GM12878 (cell line): ENCODE measurements at regions not wholly inside any gene's neighbourhood (a gene's known extent, or its start where the extent isn't known, plus 50 kb on each side); places are given as distances from the start of the nearest gene placed in this dataset.
A peak's percentile ranks its signal among the peaks of the same experiment; 100 is the strongest.

Source experiments
- ATAC-seq: fragments of 200-7000 bp; cut with Tn5 transposase; 3 replicates; pipeline ENCODE4 v1.9.1; 2020; ENCODE audit warnings: mild to moderate bottlenecking, moderate library complexity
- BruUV-seq: library from RNA; stranded (reverse); fragments of 400-500 nt; replicated peaks from 2 replicates; lab custom pipeline; 2021; lab: Mats Ljungman, UMichigan
- CTCF ChIA-PET: fragments of 300-600 bp; sonication (Branson Sonifier 250); formaldehyde crosslinking; extraction: SDS; loops from one replicate; lab custom pipeline; 2021; ENCODE audit warnings: inconsistent platforms; lab: Yijun Ruan, JAX
- POLR2A ChIA-PET: fragments of 350-600 bp; formaldehyde crosslinking; extraction: SDS; loops from one replicate; lab custom pipeline; 2021; ENCODE audit warnings: inconsistent platforms; lab: Charles Lee
- RAD21 ChIA-PET: fragments of 300-600 bp; sonication (Branson Sonifier 250); formaldehyde crosslinking; loops from one replicate; lab custom pipeline; 2023; ENCODE audit warnings: antibody characterized with exemption; ENCODE audit not compliant: unreplicated experiment; lab: Charles Lee
- SMC1A ChIA-PET: fragments of 300-600 bp; sonication (Branson Sonifier 250); formaldehyde crosslinking; loops from one replicate; lab custom pipeline; 2023; ENCODE audit not compliant: unreplicated experiment, uncharacterized antibody; lab: Charles Lee
- DNase-seq: peaks from one replicate; pipeline ENCODE4 v3.0.0-alpha.2; 2011; ENCODE audit warnings: low read depth, low spot score
- FAIRE-seq: peaks from 3 replicates; lab custom pipeline; 2011; peaks lifted over from hg19 to GRCh38; lab: Jason Lieb, UNC
- H2AFZ ChIP-seq: 2 replicates; pipeline ENCODE4 v1.6.0; 2011; ENCODE audit warnings: low read depth, low read length, control low read depth; ENCODE audit not compliant: control insufficient read depth
- H3K27ac ChIP-seq: 2 replicates; pipeline ENCODE4 v1.5.1; 2011; ENCODE audit warnings: control low read depth; ENCODE audit not compliant: control insufficient read depth, insufficient read depth
- H3K27me3 ChIP-seq, 2 experiments: replicated peaks in 1 of 2; 2 replicates each; pipeline versions ENCODE4 v1.6.0 to v1.6.1; 2011; ENCODE audit warnings: low read length in 1 of 2; ENCODE audit not compliant: control insufficient read depth in 2 of 2, insufficient read depth in 2 of 2
- H3K36me3 ChIP-seq, 2 experiments: 2 replicates each; pipeline ENCODE4 v1.5.1; 2011; ENCODE audit warnings: low read length in 1 of 2; ENCODE audit not compliant: control insufficient read depth in 2 of 2, insufficient read depth in 2 of 2
- H3K4me1 ChIP-seq: 2 replicates; pipeline ENCODE4 v1.6.1; 2011; ENCODE audit warnings: mild to moderate bottlenecking, low read length, moderate library complexity, mixed read lengths; ENCODE audit not compliant: control insufficient read depth, insufficient read depth
- H3K4me2 ChIP-seq: 2 replicates; pipeline ENCODE4 v1.6.0; 2011; ENCODE audit warnings: control low read depth; ENCODE audit not compliant: control insufficient read depth, insufficient read depth
- H3K4me3 ChIP-seq: fragments of 200-600 bp; sonication (generic); 2 replicates; pipeline ENCODE4 v1.5.1; 2016
- H3K79me2 ChIP-seq: 2 replicates; pipeline ENCODE4 v1.6.0; 2011; ENCODE audit warnings: low read length; ENCODE audit not compliant: control insufficient read depth, insufficient read depth
- H3K9ac ChIP-seq: 2 replicates; pipeline ENCODE4 v1.8.0; 2011; ENCODE audit warnings: low read length, control low read depth, mixed read lengths; ENCODE audit not compliant: control insufficient read depth, insufficient read depth
- H3K9me3 ChIP-seq: replicated peaks from 3 replicates; pipeline ENCODE4 v1.5.1; 2011; ENCODE audit warnings: mild to moderate bottlenecking, low read length; ENCODE audit not compliant: control insufficient read depth, insufficient read depth
- H4K20me1 ChIP-seq: 2 replicates; pipeline ENCODE4 v1.6.0; 2011; ENCODE audit not compliant: control insufficient read depth, insufficient read depth
- BHLHE40 ChIP-seq, 2 experiments: fragments of 450-650 bp in 1 of 2; IDR thresholded peaks; 2 replicates each; pipeline ENCODE4 v1.6.1; 2011 to 2017; ENCODE audit warnings: low read depth in 2 of 2, borderline replicate concordance in 1 of 2, improper control_type of control experiment in 1 of 2, low read length in 1 of 2, mild to moderate bottlenecking in 1 of 2
- CBX3 ChIP-seq: fragments of 200-600 bp; sonication (generic); IDR thresholded peaks from 2 replicates; pipeline ENCODE4 v1.6.1; 2016; ENCODE audit warnings: low read depth, borderline replicate concordance
- GATAD2B ChIP-seq: fragments of 450-650 bp; conservative IDR thresholded peaks from 2 replicates; pipeline ENCODE4 v1.6.1; 2017; ENCODE audit warnings: low read depth, mild to moderate bottlenecking, moderate library complexity
- IKZF1 ChIP-seq: fragments of 450-650 bp; conservative IDR thresholded peaks from 2 replicates; pipeline ENCODE4 v1.6.1; 2017; ENCODE audit warnings: antibody characterized with exemption, mild to moderate bottlenecking
- MEF2A ChIP-seq: IDR thresholded peaks from 2 replicates; pipeline ENCODE4 v1.6.1; 2011; ENCODE audit warnings: low read depth, mild to moderate bottlenecking, low read length, moderate library complexity; ENCODE audit not compliant: insufficient read depth
- MEF2B ChIP-seq: fragments of 450-650 bp; IDR thresholded peaks from 2 replicates; pipeline ENCODE4 v1.6.1; 2018; ENCODE audit warnings: mild to moderate bottlenecking, moderate library complexity; ENCODE audit not compliant: partially characterized antibody, poor library complexity, severe bottlenecking
- NFIC ChIP-seq: IDR thresholded peaks from 2 replicates; pipeline ENCODE4 v1.6.1; 2012; ENCODE audit warnings: low read depth, mild to moderate bottlenecking, inconsistent platforms, low read length, moderate library complexity
- POU2F2 ChIP-seq: IDR thresholded peaks from 3 replicates; pipeline ENCODE4 v1.6.1; 2011; ENCODE audit warnings: low read depth, mild to moderate bottlenecking, low read length, borderline replicate concordance
- SMAD5 ChIP-seq: IDR thresholded peaks from 2 replicates; pipeline ENCODE4 v1.6.1; 2016; ENCODE audit warnings: antibody characterized with exemption, low read depth
- SMARCA5 ChIP-seq: fragments of 450-650 bp; IDR thresholded peaks from 2 replicates; pipeline ENCODE4 v1.6.1; 2017; ENCODE audit warnings: mild to moderate bottlenecking
- SP1 ChIP-seq: IDR thresholded peaks from one replicate; pipeline ENCODE4 v1.6.1; 2011; ENCODE audit warnings: low read depth, low read length
- YBX1 ChIP-seq: fragments of 450-650 bp; IDR thresholded peaks from 2 replicates; pipeline ENCODE4 v1.6.1; 2016; ENCODE audit warnings: antibody characterized with exemption
- WGBS: methylation state at CpG from one replicate; pipeline ENCODE4 v1.1.6; 2016; ENCODE audit warnings: low lambda C conversion rate; ENCODE audit not compliant: insufficient replicate concordance, insufficient coverage; ENCODE audit errors: missing lambda C conversion rate; 5-methylcytosine and 5-hydroxymethylcytosine counted together
- in situ Hi-C: fragments of 300-500 bp; cut with MboI; formaldehyde crosslinking; loops from 9 replicates; pipeline ENCODE4 v1.14.3; 2018; ENCODE audit warnings: mixed read lengths
- intact Hi-C: fragments of 100-400 bp; cut with micrococcal nuclease; formaldehyde crosslinking; loops from one replicate; pipeline ENCODE4 v1.14.2; 2022; ENCODE audit not compliant: unreplicated experiment
- TF ChIP-seq, protein P1 (sequence below): fragments of 450-650 bp; formaldehyde crosslinking; IDR thresholded peaks from 2 replicates; pipeline ENCODE4 v1.4.0; 2022; ENCODE audit warnings: mild to moderate bottlenecking, moderate library complexity

GRCh38 chr3:5390221-5390620, 202.7 kb downstream of the EDEM1 start:
- DNase-seq (no peak), ATAC-seq (peak; percentile 58), FAIRE-seq (no peak)
- SMC1A ChIA-PET = interaction anchor here (1.1 to 1.8 kb wide), 2 partner anchors 16 to 35 kb away, joined by 3 to 4 read pairs; no protein-coding TSS in a partner anchor
- Histone ChIP-seq H4K20me1 (no peaks in the 10 kb centered on the region), H3K4me2 (peak overlapping the region; percentile 42; the same call in 1 of the 2 replicates), H3K4me3 (no peak overlapping the region), H3K9ac (no peak overlapping the region), H3K4me1 (peaks cover 6% of the 10 kb centered on the region), H3K79me2 (no peaks in the 10 kb centered on the region), H2AFZ (peak overlapping the region; percentile 29), H3K9me3 (no peaks in the 10 kb centered on the region), H3K27me3 (no peaks in the 10 kb centered on the region), H3K36me3 (no peaks in the 10 kb centered on the region), H3K27ac (no peak overlapping the region)
- BruUV-seq = no TSS peak
- TF ChIP-seq IKZF1 = 0 out of 2 replicates have a peak, but pooled peaks have one; percentile 14
- TF ChIP-seq, protein P1, sequence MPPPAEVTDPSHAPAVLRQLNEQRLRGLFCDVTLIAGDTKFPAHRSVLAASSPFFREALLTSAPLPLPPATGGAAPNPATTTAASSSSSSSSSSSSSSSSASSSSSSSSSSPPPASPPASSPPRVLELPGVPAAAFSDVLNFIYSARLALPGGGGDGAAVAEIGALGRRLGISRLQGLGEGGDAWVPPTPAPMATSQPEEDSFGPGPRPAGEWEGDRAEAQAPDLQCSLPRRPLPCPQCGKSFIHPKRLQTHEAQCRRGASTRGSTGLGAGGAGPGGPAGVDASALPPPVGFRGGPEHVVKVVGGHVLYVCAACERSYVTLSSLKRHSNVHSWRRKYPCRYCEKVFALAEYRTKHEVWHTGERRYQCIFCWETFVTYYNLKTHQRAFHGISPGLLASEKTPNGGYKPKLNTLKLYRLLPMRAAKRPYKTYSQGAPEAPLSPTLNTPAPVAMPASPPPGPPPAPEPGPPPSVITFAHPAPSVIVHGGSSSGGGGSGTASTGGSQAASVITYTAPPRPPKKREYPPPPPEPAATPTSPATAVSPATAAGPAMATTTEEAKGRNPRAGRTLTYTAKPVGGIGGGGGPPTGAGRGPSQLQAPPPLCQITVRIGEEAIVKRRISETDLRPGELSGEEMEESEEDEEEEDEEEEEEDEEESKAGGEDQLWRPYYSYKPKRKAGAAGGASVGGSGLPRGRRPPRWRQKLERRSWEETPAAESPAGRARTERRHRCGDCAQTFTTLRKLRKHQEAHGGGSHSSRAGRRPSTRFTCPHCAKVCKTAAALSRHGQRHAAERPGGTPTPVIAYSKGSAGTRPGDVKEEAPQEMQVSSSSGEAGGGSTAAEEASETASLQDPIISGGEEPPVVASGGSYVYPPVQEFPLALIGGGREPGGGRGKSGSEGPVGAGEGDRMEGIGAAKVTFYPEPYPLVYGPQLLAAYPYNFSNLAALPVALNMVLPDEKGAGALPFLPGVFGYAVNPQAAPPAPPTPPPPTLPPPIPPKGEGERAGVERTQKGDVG (CRISPR knock-in tag) = no peak
- TF ChIP-seq CBX3 = no peak
- peak; percentile 77; the same call in 1 of the 3 replicates for TF ChIP-seq POU2F2
- 0 out of 2 replicates have a peak, but pooled peaks have one; percentile 53 for TF ChIP-seq MEF2A
- peak; percentile 88 to 93 for TF ChIP-seq BHLHE40 (IDR thresholded peaks at IDR 0.05; ENCODE audit: borderline replicate concordance in 1 of 2, low read depth in 2 of 2, low read length in 1 of 2)
- no peak for TF ChIP-seq YBX1
- no peak for TF ChIP-seq GATAD2B
- no peak for TF ChIP-seq NFIC
- no peak for TF ChIP-seq SMAD5
- TF ChIP-seq SP1 = no peak
- peak; percentile 30 for TF ChIP-seq MEF2B
- no peak for TF ChIP-seq SMARCA5
- CTCF ChIA-PET = no interaction called here
- intact Hi-C loops (no loop called here), in situ Hi-C loops (no loop called here)
- POLR2A ChIA-PET = interaction anchor here (0.6 kb wide), 1 partner anchor 231 kb away, joined by 4 read pairs; no protein-coding TSS in a partner anchor
- 21% methylated on average over 5 of the region's 5 CpGs for WGBS
- RAD21 ChIA-PET = no interaction called here
